ENCODE measurements at regions not wholly inside any gene's neighbourhood (a gene's known extent, or its start where the extent isn't known, plus 50 kb on each side); places are given as distances from the start of the nearest gene placed in this dataset.

DNA sequence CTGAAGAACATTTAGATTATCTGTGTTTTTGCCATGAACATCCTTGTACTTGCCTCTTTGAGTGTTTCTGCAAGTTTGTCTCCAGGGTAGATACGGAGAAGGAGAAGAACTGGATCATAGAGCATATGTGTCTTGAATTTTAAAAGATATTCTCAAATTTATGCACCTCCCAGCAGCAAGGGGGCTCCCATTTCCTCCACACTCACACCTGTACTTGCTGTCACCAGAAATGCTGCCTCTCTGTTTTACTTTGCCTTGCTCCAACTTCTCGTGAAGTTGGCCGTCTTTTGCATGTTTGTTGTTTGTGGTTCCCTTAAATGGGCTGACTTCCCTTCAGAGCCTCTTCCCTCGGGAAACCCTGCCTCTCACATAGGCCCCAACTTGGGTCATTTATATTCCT lies 171.0 kb downstream of the TFAP2C start:
- H3K36me3 Mint-ChIP-seq (ENCODE audit: insufficient read depth, unreplicated experiment), result no peaks in the 10 kb centered on the region
- no peak for DNase-seq
- no peak overlapping the region for H3K4me3 Mint-ChIP-seq (ENCODE audit: low read depth, unreplicated experiment)
- H3K27me3 Mint-ChIP-seq (ENCODE audit: unreplicated experiment), result peaks cover 40% of the 10 kb centered on the region
- BruUV-seq (replicated peaks), result no TSS peak
- CTCF ChIA-PET, result no interaction called here
- intact Hi-C loops (cut with micrococcal nuclease; ENCODE audit: unreplicated experiment), result no loop called here
- no peaks in the 10 kb centered on the region for H3K4me1 Mint-ChIP-seq (ENCODE audit: low read depth, unreplicated experiment)
- no peak overlapping the region for H3K27ac Mint-ChIP-seq (ENCODE audit: unreplicated experiment)
- no peak for TF ChIP-seq CTCF (IDR thresholded peaks at IDR 0.05; ENCODE audit: unreplicated experiment)
- H3K9me3 Mint-ChIP-seq (ENCODE audit: low read depth, unreplicated experiment), result no peaks in the 10 kb centered on the region

GRCh38 chr20:56801971-56802755 lies 173.1 kb downstream of the TFAP2C start:
- TF ChIP-seq CTCF (IDR thresholded peaks at IDR 0.05; ENCODE audit: unreplicated experiment), result no peak
- no peaks in the 10 kb centered on the region for H3K9me3 Mint-ChIP-seq (ENCODE audit: low read depth, unreplicated experiment)
- no peaks in the 10 kb centered on the region for H3K36me3 Mint-ChIP-seq (ENCODE audit: insufficient read depth, unreplicated experiment)
- no peak overlapping the region for H3K4me3 Mint-ChIP-seq (ENCODE audit: low read depth, unreplicated experiment)
- intact Hi-C loops (cut with micrococcal nuclease; ENCODE audit: unreplicated experiment), result no loop called here
- no peaks in the 10 kb centered on the region for H3K4me1 Mint-ChIP-seq (ENCODE audit: low read depth, unreplicated experiment)
- H3K27me3 Mint-ChIP-seq (ENCODE audit: unreplicated experiment), result peaks cover 40% of the 10 kb centered on the region
- no TSS peak for BruUV-seq (replicated peaks)
- H3K27ac Mint-ChIP-seq (ENCODE audit: unreplicated experiment), result no peak overlapping the region
- CTCF ChIA-PET, result no interaction called here
- no peak for DNase-seq

DNA sequence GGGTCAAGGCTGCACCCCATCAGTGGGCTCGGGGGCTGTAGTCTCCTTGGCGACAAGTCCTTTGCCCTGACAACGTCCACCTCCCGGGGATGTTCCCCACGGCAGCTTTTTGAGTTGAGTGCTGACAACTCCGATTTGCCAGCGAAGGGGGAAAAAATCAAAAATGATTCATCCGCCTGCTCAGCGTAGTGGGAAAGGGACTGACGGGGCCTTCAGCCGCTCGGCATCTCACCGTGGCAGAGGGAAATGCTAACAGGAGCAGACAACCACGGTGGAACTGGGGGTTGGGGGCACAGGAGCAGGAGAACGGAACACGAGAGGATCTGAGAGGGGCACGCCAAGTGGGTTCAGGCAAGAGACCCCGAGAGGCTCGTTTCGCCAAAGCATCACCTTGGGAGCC lies 173.7 kb downstream of the TFAP2C start:
- no peaks in the 10 kb centered on the region for H3K36me3 Mint-ChIP-seq (ENCODE audit: insufficient read depth, unreplicated experiment)
- no peak overlapping the region for H3K27ac Mint-ChIP-seq (ENCODE audit: unreplicated experiment)
- intact Hi-C loops (cut with micrococcal nuclease; ENCODE audit: unreplicated experiment), result no loop called here
- no peak for TF ChIP-seq CTCF (IDR thresholded peaks at IDR 0.05; ENCODE audit: unreplicated experiment)
- no peak overlapping the region for H3K4me3 Mint-ChIP-seq (ENCODE audit: low read depth, unreplicated experiment)
- DNase-seq, result no peak
- no peaks in the 10 kb centered on the region for H3K4me1 Mint-ChIP-seq (ENCODE audit: low read depth, unreplicated experiment)
- H3K27me3 Mint-ChIP-seq (ENCODE audit: unreplicated experiment), result peaks cover 36% of the 10 kb centered on the region
- BruUV-seq (replicated peaks), result no TSS peak
- CTCF ChIA-PET, result no interaction called here
- H3K9me3 Mint-ChIP-seq (ENCODE audit: low read depth, unreplicated experiment), result no peaks in the 10 kb centered on the region

DNA sequence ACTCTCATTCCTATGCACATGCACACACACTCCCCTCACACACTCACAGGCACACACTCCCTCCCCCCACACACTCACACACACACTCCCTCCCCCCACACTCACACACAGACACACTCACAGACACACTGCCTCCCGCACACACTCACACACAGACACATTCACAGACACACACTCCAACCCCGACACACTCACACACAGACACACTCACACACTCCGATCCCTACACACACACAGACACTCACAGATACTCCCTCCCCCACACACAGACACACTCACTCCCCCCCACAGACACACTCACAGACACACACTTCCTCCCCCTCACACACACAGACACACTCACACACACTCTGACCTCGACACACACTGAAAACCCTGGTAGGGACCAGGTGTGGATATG lies 176.2 kb downstream of the TFAP2C start:
- TF ChIP-seq CTCF (IDR thresholded peaks at IDR 0.05; ENCODE audit: unreplicated experiment), result no peak
- Mint-ChIP-seq H3K4me3 (ENCODE audit: low read depth, unreplicated experiment) (no peak overlapping the region), H3K9me3 (ENCODE audit: low read depth, unreplicated experiment) (no peaks in the 10 kb centered on the region), H3K4me1 (ENCODE audit: low read depth, unreplicated experiment) (no peaks in the 10 kb centered on the region), H3K27ac (ENCODE audit: unreplicated experiment) (no peak overlapping the region), H3K36me3 (ENCODE audit: insufficient read depth, unreplicated experiment) (no peaks in the 10 kb centered on the region), H3K27me3 (ENCODE audit: unreplicated experiment) (peaks cover 25% of the 10 kb centered on the region)
- DNase-seq, result no peak
- CTCF ChIA-PET, result interaction anchor here (1.3 kb wide), 1 partner anchor 17 kb away, joined by 3 read pairs; no protein-coding TSS in a partner anchor
- BruUV-seq (replicated peaks), result no TSS peak
- intact Hi-C loops (cut with micrococcal nuclease; ENCODE audit: unreplicated experiment), result no loop called here
